ENCODE measurements at regions not wholly inside any gene's neighbourhood (a gene's known extent, or its start where the extent isn't known, plus 50 kb on each side); places are given as distances from the start of the nearest gene placed in this dataset.
"Not testable (repeated sequence)": the region's sequence is repeated elsewhere in the genome, so short reads cannot be mapped to it uniquely, and the experiment has no call there.

DNA sequence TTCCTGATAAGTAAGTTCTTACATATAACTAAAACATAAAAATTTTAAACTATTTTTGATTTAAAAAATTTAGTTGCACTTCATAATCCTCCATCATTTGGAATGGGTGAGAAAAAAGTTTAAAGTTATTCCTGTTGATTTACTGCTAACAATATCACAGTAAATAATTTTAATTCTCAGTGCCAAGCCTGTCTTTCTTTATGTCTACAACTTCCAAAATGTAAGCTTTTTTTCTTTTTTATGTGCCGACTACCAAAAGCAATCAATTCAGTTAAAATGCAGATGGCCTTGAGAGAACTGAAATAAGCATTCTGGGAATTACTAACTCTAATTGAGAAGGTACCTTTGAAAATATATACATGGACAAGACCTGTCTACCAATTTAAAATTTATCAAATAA lies 1224.3 kb upstream of the B3GALT2 start:
- no peak overlapping the region for H3K4me3 ChIP-seq (ENCODE audit: low read depth, low read length)
- no peak for TF ChIP-seq CTCF (IDR thresholded peaks at IDR 0.05; ENCODE audit: insufficient read depth, low read length)
- no peak for DNase-seq (ENCODE audit: low read depth)

DNA sequence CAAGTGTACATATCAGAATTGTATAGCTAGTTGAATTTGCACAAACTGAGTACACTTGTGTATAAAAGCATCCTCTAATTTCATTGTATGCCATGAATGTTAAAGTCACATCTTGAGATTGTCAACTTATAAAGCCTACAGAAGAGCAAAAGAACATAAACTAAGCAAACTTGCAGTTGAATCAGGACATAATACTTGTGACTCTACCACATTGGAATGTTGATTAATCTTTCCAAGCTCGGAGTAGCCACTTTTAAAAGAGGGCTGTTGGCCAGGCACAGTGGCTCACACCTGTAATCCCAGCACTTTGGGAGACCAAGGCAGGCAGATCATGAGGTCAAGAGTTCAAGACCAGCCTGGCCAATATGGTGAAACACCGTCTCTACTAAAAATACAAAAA lies 1220.8 kb upstream of the B3GALT2 start:
- not testable (repeated sequence) for H3K4me3 ChIP-seq (ENCODE audit: low read depth, low read length); DNase-seq (ENCODE audit: low read depth)

- no peak for DNase-seq (ENCODE audit: low read depth)
- TF ChIP-seq CTCF (IDR thresholded peaks at IDR 0.05; ENCODE audit: insufficient read depth, low read length) = no peak
- no peak overlapping the region for H3K4me3 ChIP-seq (ENCODE audit: low read depth, low read length)
These were observed 1208.3 kb upstream of the B3GALT2 start for GRCh38 chr1:194394676-194395075.

GRCh38 chr1:194387531-194387930 lies 1201.1 kb upstream of the B3GALT2 start:
- DNase-seq (ENCODE audit: low read depth) = no peak
- TF ChIP-seq CTCF (IDR thresholded peaks at IDR 0.05; ENCODE audit: insufficient read depth, low read length) = no peak
- no peak overlapping the region for H3K4me3 ChIP-seq (ENCODE audit: low read depth, low read length)

DNA sequence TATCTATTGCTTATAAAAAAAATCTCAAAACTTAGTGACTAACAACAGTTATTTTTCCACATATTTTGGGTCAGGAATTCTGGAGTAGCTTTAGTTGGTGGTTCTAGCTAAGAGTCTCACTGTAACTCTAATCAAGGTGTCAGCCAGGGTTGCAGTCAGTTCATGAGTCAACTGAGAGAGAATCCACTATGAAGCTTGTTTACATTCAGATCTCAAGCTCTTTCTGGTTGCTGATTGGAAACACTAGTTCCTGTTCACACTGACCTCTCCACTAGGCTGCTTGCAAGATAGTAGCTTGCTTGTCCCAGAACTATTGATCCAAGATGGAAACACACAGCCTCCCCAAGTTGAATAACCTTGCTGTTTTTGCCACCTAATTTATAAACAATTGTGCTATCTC lies 1192.1 kb upstream of the B3GALT2 start:
- no peak for TF ChIP-seq CTCF (IDR thresholded peaks at IDR 0.05; ENCODE audit: insufficient read depth, low read length)
- no peak for DNase-seq (ENCODE audit: low read depth)
- H3K4me3 ChIP-seq (ENCODE audit: low read depth, low read length) = no peak overlapping the region

DNA sequence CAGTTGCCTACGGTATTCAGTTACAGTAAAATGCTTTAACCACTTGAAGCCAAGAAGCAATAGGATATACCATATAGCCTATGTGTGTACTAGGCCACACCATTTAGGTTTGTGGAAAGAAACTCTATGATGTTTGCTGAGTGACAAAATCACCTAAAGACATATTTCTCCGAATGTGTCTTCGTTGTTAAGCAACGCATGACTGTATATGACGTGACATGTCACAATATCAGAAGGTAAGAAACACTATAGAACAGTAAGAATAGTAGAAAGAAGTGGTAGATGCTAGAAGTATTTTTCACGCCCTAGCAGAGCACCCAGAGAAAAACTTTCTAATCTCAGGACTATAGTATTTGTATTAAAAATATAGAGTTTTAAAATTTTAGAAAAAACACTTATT lies 1188.2 kb upstream of the B3GALT2 start:
- H3K4me3 ChIP-seq (ENCODE audit: low read depth, low read length) = no peak overlapping the region
- TF ChIP-seq CTCF (IDR thresholded peaks at IDR 0.05; ENCODE audit: insufficient read depth, low read length) = no peak
- no peak for DNase-seq (ENCODE audit: low read depth)

GRCh38 chr1:194372266-194372665 lies 1185.9 kb upstream of the B3GALT2 start:
- no peak overlapping the region for H3K4me3 ChIP-seq (ENCODE audit: low read depth, low read length)
- TF ChIP-seq CTCF (IDR thresholded peaks at IDR 0.05; ENCODE audit: insufficient read depth, low read length) = no peak
- no peak for DNase-seq (ENCODE audit: low read depth)
